ENCODE measurements at regions not wholly inside any gene's neighbourhood (a gene's known extent, or its start where the extent isn't known, plus 50 kb on each side); places are given as distances from the start of the nearest gene placed in this dataset.

GRCh38 chr11:29135504-29135903, 881.3 kb downstream of the KCNA4 start:
- no peaks in the 10 kb centered on the region for H3K9me3 ChIP-seq (ENCODE audit: insufficient read depth, low read depth, low read length)
- no peaks in the 10 kb centered on the region for H3K36me3 ChIP-seq (ENCODE audit: insufficient read depth, low read length)
- H3K4me2 ChIP-seq (ENCODE audit: low read length): no peak overlapping the region

GRCh38 chr11:29131055-29131454, 885.8 kb downstream of the KCNA4 start:
- Mint-ChIP-seq H3K27ac (ENCODE audit: unreplicated experiment) (no peak overlapping the region), H3K4me1 (ENCODE audit: low read depth, unreplicated experiment) (peaks cover 11% of the 10 kb centered on the region), H3K4me3 (ENCODE audit: unreplicated experiment) (no peak overlapping the region), H3K27me3 (ENCODE audit: low read depth, unreplicated experiment) (no peaks in the 10 kb centered on the region), H3K36me3 (ENCODE audit: low read depth, unreplicated experiment) (no peaks in the 10 kb centered on the region), H3K9me3 (ENCODE audit: unreplicated experiment) (no peaks in the 10 kb centered on the region)
- no peak overlapping the region for H3K27ac ChIP-seq (ENCODE audit: low read depth, low read length)
- H3K36me3 ChIP-seq (ENCODE audit: insufficient read depth, low read length): no peaks in the 10 kb centered on the region
- no peaks in the 10 kb centered on the region for H4K20me1 ChIP-seq (ENCODE audit: insufficient read depth, low read length)
- no peak for DNase-seq (ENCODE audit: low read depth)
- no peak overlapping the region for H2AFZ ChIP-seq (ENCODE audit: low read depth, low read length)
- no peak overlapping the region for H3K4me3 ChIP-seq (ENCODE audit: insufficient read depth, low read depth, low read length)
- H3K4me1 ChIP-seq (ENCODE audit: insufficient read depth, low read length): no peaks in the 10 kb centered on the region
- TF ChIP-seq CTCF (IDR thresholded peaks at IDR 0.05; ENCODE audit: insufficient read depth, low read depth, low read length) (no peak), EZH2 (IDR thresholded peaks at IDR 0.05; ENCODE audit: insufficient read depth, low read length) (no peak)
- H3K9ac ChIP-seq (ENCODE audit: low read length): no peak overlapping the region
- no peaks in the 10 kb centered on the region for H3K27me3 ChIP-seq (ENCODE audit: insufficient read depth, low read length)
- H3K9me3 ChIP-seq (ENCODE audit: insufficient read depth, low read depth, low read length): no peaks in the 10 kb centered on the region
- no peak overlapping the region for H3K4me2 ChIP-seq (ENCODE audit: low read length)
- peak; percentile 73 for FAIRE-seq
- no peaks in the 10 kb centered on the region for H3K79me2 ChIP-seq (ENCODE audit: insufficient read depth, low read length)

More at GRCh38 chr11:29135504-29135903, 881.3 kb downstream of the KCNA4 start:
- no peak overlapping the region for H3K9ac ChIP-seq (ENCODE audit: low read length)
- FAIRE-seq (peak; percentile 5), DNase-seq (ENCODE audit: low read depth) (peak; percentile 88)
- no peaks in the 10 kb centered on the region for H3K4me1 ChIP-seq (ENCODE audit: insufficient read depth, low read length)
- Mint-ChIP-seq H3K36me3 (ENCODE audit: low read depth, unreplicated experiment) (no peaks in the 10 kb centered on the region), H3K9me3 (ENCODE audit: unreplicated experiment) (no peaks in the 10 kb centered on the region), H3K27ac (ENCODE audit: unreplicated experiment) (no peak overlapping the region), H3K4me1 (ENCODE audit: low read depth, unreplicated experiment) (peaks cover 4% of the 10 kb centered on the region), H3K4me3 (ENCODE audit: unreplicated experiment) (no peak overlapping the region), H3K27me3 (ENCODE audit: low read depth, unreplicated experiment) (no peaks in the 10 kb centered on the region)
- no peak for TF ChIP-seq CTCF (IDR thresholded peaks at IDR 0.05; ENCODE audit: insufficient read depth, low read depth, low read length)
- no peak for TF ChIP-seq EZH2 (IDR thresholded peaks at IDR 0.05; ENCODE audit: insufficient read depth, low read length)
- no peak overlapping the region for H3K27ac ChIP-seq (ENCODE audit: low read depth, low read length)
- H3K4me3 ChIP-seq (ENCODE audit: insufficient read depth, low read depth, low read length): no peak overlapping the region
- H3K27me3 ChIP-seq (ENCODE audit: insufficient read depth, low read length): no peaks in the 10 kb centered on the region
- no peaks in the 10 kb centered on the region for H3K79me2 ChIP-seq (ENCODE audit: insufficient read depth, low read length)
- no peak overlapping the region for H2AFZ ChIP-seq (ENCODE audit: low read depth, low read length)
- no peaks in the 10 kb centered on the region for H4K20me1 ChIP-seq (ENCODE audit: insufficient read depth, low read length)

GRCh38 chr11:29129844-29130243, 887.0 kb downstream of the KCNA4 start:
- FAIRE-seq (no peak), DNase-seq (ENCODE audit: low read depth) (peak; percentile 10)
- H4K20me1 ChIP-seq (ENCODE audit: insufficient read depth, low read length): no peaks in the 10 kb centered on the region
- H3K4me3 Mint-ChIP-seq (ENCODE audit: unreplicated experiment): no peak overlapping the region
- H3K79me2 ChIP-seq (ENCODE audit: insufficient read depth, low read length): no peaks in the 10 kb centered on the region
- H3K27ac Mint-ChIP-seq (ENCODE audit: unreplicated experiment): no peak overlapping the region
- no peak overlapping the region for H3K4me3 ChIP-seq (ENCODE audit: insufficient read depth, low read depth, low read length)
- H3K36me3 Mint-ChIP-seq (ENCODE audit: low read depth, unreplicated experiment): no peaks in the 10 kb centered on the region
- no peaks in the 10 kb centered on the region for H3K27me3 ChIP-seq (ENCODE audit: insufficient read depth, low read length)
- H3K4me2 ChIP-seq (ENCODE audit: low read length): no peak overlapping the region
- no peaks in the 10 kb centered on the region for H3K27me3 Mint-ChIP-seq (ENCODE audit: low read depth, unreplicated experiment)
- no peaks in the 10 kb centered on the region for H3K36me3 ChIP-seq (ENCODE audit: insufficient read depth, low read length)
- no peaks in the 10 kb centered on the region for H3K9me3 ChIP-seq (ENCODE audit: insufficient read depth, low read depth, low read length)
- H2AFZ ChIP-seq (ENCODE audit: low read depth, low read length): no peak overlapping the region
- no peaks in the 10 kb centered on the region for H3K9me3 Mint-ChIP-seq (ENCODE audit: unreplicated experiment)
- H3K9ac ChIP-seq (ENCODE audit: low read length): no peak overlapping the region
- H3K27ac ChIP-seq (ENCODE audit: low read depth, low read length): no peak overlapping the region
- TF ChIP-seq EZH2 (IDR thresholded peaks at IDR 0.05; ENCODE audit: insufficient read depth, low read length): no peak
- no peak for TF ChIP-seq CTCF (IDR thresholded peaks at IDR 0.05; ENCODE audit: insufficient read depth, low read depth, low read length)
- H3K4me1 Mint-ChIP-seq (ENCODE audit: low read depth, unreplicated experiment): peaks cover 7% of the 10 kb centered on the region
- H3K4me1 ChIP-seq (ENCODE audit: insufficient read depth, low read length): no peaks in the 10 kb centered on the region
